ENCODE measurements at regions not wholly inside any gene's neighbourhood (a gene's known extent, or its start where the extent isn't known, plus 50 kb on each side); places are given as distances from the start of the nearest gene placed in this dataset.

DNA sequence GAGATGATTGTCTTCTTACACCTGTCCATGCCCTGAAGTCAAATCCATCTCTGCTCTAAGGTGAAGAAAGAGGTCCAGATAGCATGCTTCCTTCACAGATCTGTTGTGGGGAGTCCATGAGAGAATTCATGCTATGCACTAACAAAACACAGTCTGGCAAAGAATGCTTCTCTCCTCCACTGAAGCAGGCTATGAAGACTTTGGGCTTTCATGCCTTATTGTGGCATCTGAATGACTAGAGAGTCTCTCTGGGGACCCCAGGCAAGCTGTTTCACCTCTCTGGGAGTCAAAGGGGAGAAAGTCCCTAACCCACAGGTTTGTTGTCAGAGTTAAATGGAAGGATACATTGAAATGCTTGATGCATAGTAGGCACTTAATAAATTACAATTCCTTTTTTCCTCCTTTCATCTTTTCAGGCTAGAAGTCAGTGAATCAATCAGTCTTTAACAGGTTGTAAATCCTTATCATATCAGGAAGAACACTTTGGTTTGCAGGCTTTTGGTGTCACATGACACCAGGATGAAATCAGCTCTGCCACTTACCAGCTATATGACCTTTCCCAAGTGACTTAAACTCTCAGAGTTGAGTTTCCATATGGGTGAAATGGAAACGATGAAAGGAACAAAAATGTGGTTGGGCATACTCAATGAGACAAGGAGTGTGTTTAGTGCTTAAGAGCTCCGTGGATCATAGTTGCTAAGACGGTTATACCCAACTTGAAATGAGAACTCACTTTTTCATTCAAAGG lies 200.1 kb upstream of the DAB1 start:
- TF ChIP-seq, protein P1, sequence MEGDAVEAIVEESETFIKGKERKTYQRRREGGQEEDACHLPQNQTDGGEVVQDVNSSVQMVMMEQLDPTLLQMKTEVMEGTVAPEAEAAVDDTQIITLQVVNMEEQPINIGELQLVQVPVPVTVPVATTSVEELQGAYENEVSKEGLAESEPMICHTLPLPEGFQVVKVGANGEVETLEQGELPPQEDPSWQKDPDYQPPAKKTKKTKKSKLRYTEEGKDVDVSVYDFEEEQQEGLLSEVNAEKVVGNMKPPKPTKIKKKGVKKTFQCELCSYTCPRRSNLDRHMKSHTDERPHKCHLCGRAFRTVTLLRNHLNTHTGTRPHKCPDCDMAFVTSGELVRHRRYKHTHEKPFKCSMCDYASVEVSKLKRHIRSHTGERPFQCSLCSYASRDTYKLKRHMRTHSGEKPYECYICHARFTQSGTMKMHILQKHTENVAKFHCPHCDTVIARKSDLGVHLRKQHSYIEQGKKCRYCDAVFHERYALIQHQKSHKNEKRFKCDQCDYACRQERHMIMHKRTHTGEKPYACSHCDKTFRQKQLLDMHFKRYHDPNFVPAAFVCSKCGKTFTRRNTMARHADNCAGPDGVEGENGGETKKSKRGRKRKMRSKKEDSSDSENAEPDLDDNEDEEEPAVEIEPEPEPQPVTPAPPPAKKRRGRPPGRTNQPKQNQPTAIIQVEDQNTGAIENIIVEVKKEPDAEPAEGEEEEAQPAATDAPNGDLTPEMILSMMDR (IDR thresholded peaks at IDR 0.05; ENCODE audit: insufficient read depth, low read length, poor library complexity, severe bottlenecking), result no peak
- no peak for TF ChIP-seq EZH2phosphoT487 (conservative IDR thresholded peaks at IDR 0.05; ENCODE audit: low read length)
